ENCODE measurements at regions not wholly inside any gene's neighbourhood (a gene's known extent, or its start where the extent isn't known, plus 50 kb on each side); places are given as distances from the start of the nearest gene placed in this dataset.

DNA sequence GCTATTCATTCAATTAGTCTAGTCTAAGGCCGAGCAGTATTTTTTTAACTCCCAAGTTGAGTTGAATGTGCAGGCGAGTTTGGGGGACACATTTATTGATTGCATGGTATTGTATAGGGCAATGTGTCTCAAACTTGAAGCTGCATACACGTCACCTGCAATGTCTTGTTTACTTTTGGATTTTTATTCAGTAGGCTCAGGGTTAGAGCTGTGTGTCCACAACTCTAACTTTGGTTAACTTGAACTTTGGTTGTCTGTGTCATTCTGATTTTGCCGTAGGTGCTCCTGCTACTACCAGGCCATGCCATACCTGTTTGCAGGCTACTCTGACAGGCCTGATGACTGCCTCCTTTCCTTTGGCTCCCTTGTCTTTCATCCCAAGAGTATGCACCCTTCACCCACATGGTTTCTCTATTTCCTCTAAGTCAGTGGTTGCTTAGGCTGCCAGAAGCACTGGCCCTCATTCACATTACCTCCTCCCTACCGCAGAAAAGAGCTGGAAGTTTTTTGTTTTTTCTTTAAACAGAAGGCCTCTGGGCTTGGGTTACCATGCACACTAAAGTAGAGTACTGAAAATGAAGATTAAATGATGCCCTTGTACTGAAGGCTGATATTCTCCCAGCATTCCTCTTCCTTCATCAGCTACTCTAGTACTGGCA, 219.4 kb upstream of the SPOPL start:
- Histone ChIP-seq H3K9me3 (ENCODE audit: low read depth, low read length, poor library complexity, severe bottlenecking) (no peaks in the 10 kb centered on the region), H3K27me3 (replicated peaks; ENCODE audit: insufficient read depth, low read depth, low read length, poor library complexity) (no peaks in the 10 kb centered on the region), H3K27ac (ENCODE audit: low read depth, low read length, poor library complexity, severe bottlenecking) (no peak overlapping the region), H3K4me1 (ENCODE audit: insufficient read depth, low read length, poor library complexity, severe bottlenecking) (no peaks in the 10 kb centered on the region), H3K36me3 (ENCODE audit: insufficient read depth, low read length, poor library complexity, severe bottlenecking) (no peaks in the 10 kb centered on the region), H3K4me3 (ENCODE audit: low read depth, low read length, poor library complexity, severe bottlenecking) (no peak overlapping the region)
- no TSS peak for BruUV-seq (replicated peaks)
- ChIA-PET POLR2A (ENCODE audit: low non-redundant PET) (no interaction called here), CTCF (no interaction called here)
- DNase-seq (ENCODE audit: low spot score): no peak
- TF ChIP-seq CTCF (conservative IDR thresholded peaks at IDR 0.05; ENCODE audit: low read depth, low read length) (no peak), EZH2 (IDR thresholded peaks at IDR 0.05; ENCODE audit: borderline replicate concordance, low read depth, low read length, poor library complexity, severe bottlenecking) (no peak)
- intact Hi-C loops (cut with micrococcal nuclease; ENCODE audit: unreplicated experiment): no loop called here

GRCh38 chr2:138291805-138292204, 209.8 kb upstream of the SPOPL start:
- Histone ChIP-seq H3K36me3 (ENCODE audit: insufficient read depth, low read length, poor library complexity, severe bottlenecking) (no peaks in the 10 kb centered on the region), H3K9me3 (ENCODE audit: low read depth, low read length, poor library complexity, severe bottlenecking) (no peaks in the 10 kb centered on the region), H3K27me3 (replicated peaks; ENCODE audit: insufficient read depth, low read depth, low read length, poor library complexity) (no peaks in the 10 kb centered on the region), H3K4me1 (ENCODE audit: insufficient read depth, low read length, poor library complexity, severe bottlenecking) (peaks cover 11% of the 10 kb centered on the region), H3K27ac (ENCODE audit: low read depth, low read length, poor library complexity, severe bottlenecking) (no peak overlapping the region), H3K4me3 (ENCODE audit: low read depth, low read length, poor library complexity, severe bottlenecking) (no peak overlapping the region)
- CTCF ChIA-PET: no interaction called here
- TF ChIP-seq CTCF (conservative IDR thresholded peaks at IDR 0.05; ENCODE audit: low read depth, low read length): no peak
- no peak for TF ChIP-seq EZH2 (IDR thresholded peaks at IDR 0.05; ENCODE audit: borderline replicate concordance, low read depth, low read length, poor library complexity, severe bottlenecking)
- POLR2A ChIA-PET (ENCODE audit: low non-redundant PET): no interaction called here
- DNase-seq (ENCODE audit: low spot score): no peak
- intact Hi-C loops (cut with micrococcal nuclease; ENCODE audit: unreplicated experiment): no loop called here
- no TSS peak for BruUV-seq (replicated peaks)

DNA sequence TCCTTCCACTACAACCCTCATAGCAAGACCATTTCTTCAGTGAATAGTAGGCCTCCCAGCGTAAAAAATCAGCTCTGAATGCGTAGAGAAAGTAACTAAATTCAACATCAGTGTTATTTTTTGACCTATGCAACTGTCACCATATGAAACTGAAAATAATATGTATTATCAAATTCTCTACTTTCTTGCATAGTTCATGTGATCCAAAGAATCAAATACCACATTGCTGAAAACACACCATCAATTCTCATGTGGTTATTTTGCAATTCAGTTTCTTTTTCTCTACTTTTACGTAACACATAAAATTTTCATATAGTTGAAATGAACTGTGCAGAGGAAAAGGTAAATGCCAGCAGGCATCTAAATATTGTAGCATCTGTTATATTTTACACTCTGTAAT, 208.5 kb upstream of the SPOPL start:
- DNase-seq (ENCODE audit: low spot score): no peak
- POLR2A ChIA-PET (ENCODE audit: low non-redundant PET): no interaction called here
- TF ChIP-seq CTCF (conservative IDR thresholded peaks at IDR 0.05; ENCODE audit: low read depth, low read length) (no peak), EZH2 (IDR thresholded peaks at IDR 0.05; ENCODE audit: borderline replicate concordance, low read depth, low read length, poor library complexity, severe bottlenecking) (no peak)
- Histone ChIP-seq H3K36me3 (ENCODE audit: insufficient read depth, low read length, poor library complexity, severe bottlenecking) (no peaks in the 10 kb centered on the region), H3K27ac (ENCODE audit: low read depth, low read length, poor library complexity, severe bottlenecking) (no peak overlapping the region), H3K27me3 (replicated peaks; ENCODE audit: insufficient read depth, low read depth, low read length, poor library complexity) (no peaks in the 10 kb centered on the region), H3K4me3 (ENCODE audit: low read depth, low read length, poor library complexity, severe bottlenecking) (no peak overlapping the region), H3K4me1 (ENCODE audit: insufficient read depth, low read length, poor library complexity, severe bottlenecking) (peaks cover 11% of the 10 kb centered on the region), H3K9me3 (ENCODE audit: low read depth, low read length, poor library complexity, severe bottlenecking) (no peaks in the 10 kb centered on the region)
- intact Hi-C loops (cut with micrococcal nuclease; ENCODE audit: unreplicated experiment): no loop called here
- BruUV-seq (replicated peaks): no TSS peak
- CTCF ChIA-PET: no interaction called here
